HepG2 (cell line): ENCODE measurements at regions not wholly inside any gene's neighbourhood (a gene's known extent, or its start where the extent isn't known, plus 50 kb on each side); places are given as distances from the start of the nearest gene placed in this dataset.
A peak's percentile ranks its signal among the peaks of the same experiment; 100 is the strongest.

Experiments used
- ADNP ChIP-seq: sonication (generic); formaldehyde crosslinking; IDR thresholded peaks from 2 replicates; pipeline ENCODE4 v1.4.0; 2020; ENCODE audit warnings: missing genetic modification reagents
- BCL6 ChIP-seq: IDR thresholded peaks from 2 replicates; pipeline ENCODE4 v1.6.1; 2016; ENCODE audit warnings: missing genetic modification reagents, missing compliant biosample characterization
- EP300 ChIP-seq, 3 experiments: sonication (generic) in 1 of 3; formaldehyde crosslinking in 1 of 3; IDR thresholded peaks; 2 replicates each; pipeline versions ENCODE4 v1.5.1 to v1.6.1; 2011 to 2020; ENCODE audit warnings: low read depth in 2 of 3, low read length in 2 of 3, borderline replicate concordance in 1 of 3, improper control_type of control experiment in 1 of 3, mild to moderate bottlenecking in 1 of 3, missing genetic modification reagents in 1 of 3, moderate library complexity in 1 of 3
- HDAC2 ChIP-seq: sonication (generic); formaldehyde crosslinking; IDR thresholded peaks from 2 replicates; pipeline ENCODE4 v1.4.0; 2020; ENCODE audit warnings: missing genetic modification reagents
- KDM1A ChIP-seq: IDR thresholded peaks from 2 replicates; pipeline ENCODE4 v1.6.1; 2016; ENCODE audit warnings: missing compliant biosample characterization
- MED13 ChIP-seq: sonication (generic); formaldehyde crosslinking; IDR thresholded peaks from 2 replicates; pipeline ENCODE4 v1.5.0; 2020; ENCODE audit warnings: missing genetic modification reagents
- PAXIP1 ChIP-seq: sonication (generic); formaldehyde crosslinking; conservative IDR thresholded peaks from 2 replicates; pipeline ENCODE4 v1.4.0; 2020; ENCODE audit warnings: mild to moderate bottlenecking, missing genetic modification reagents, moderate library complexity
- PRPF4 ChIP-seq: fragments of 200-400 bp; formaldehyde crosslinking; IDR thresholded peaks from 2 replicates; pipeline ENCODE4 v1.6.1; 2016; ENCODE audit warnings: low read length, low read depth; ENCODE audit not compliant: poor library complexity, severe bottlenecking
- RELA ChIP-seq: sonication (generic); formaldehyde crosslinking; IDR thresholded peaks from 2 replicates; pipeline ENCODE4 v1.4.0; 2020; ENCODE audit warnings: missing genetic modification reagents
- TARDBP ChIP-seq: sonication (generic); formaldehyde crosslinking; IDR thresholded peaks from 2 replicates; pipeline ENCODE4 v1.8.0; 2022; ENCODE audit warnings: mild to moderate bottlenecking, missing genetic modification reagents
- TRAFD1 ChIP-seq: sonication (generic); formaldehyde crosslinking; IDR thresholded peaks from 2 replicates; pipeline ENCODE4 v1.5.1; 2020; ENCODE audit warnings: missing genetic modification reagents, mild to moderate bottlenecking, borderline replicate concordance
- ZBTB2 ChIP-seq: sonication (generic); formaldehyde crosslinking; IDR thresholded peaks from 2 replicates; pipeline ENCODE4 v1.8.0; 2022; ENCODE audit warnings: low read depth, missing genetic modification reagents
- ZBTB3 ChIP-seq: sonication (generic); formaldehyde crosslinking; IDR thresholded peaks from 2 replicates; pipeline ENCODE4 v1.4.0; 2020; ENCODE audit warnings: low read depth, mild to moderate bottlenecking, moderate library complexity, missing genetic modification reagents, borderline replicate concordance
- ZNF205 ChIP-seq: IDR thresholded peaks from 2 replicates; pipeline ENCODE4 v1.6.1; 2018; ENCODE audit warnings: missing biosample characterization, missing genetic modification reagents
- ZNF33A ChIP-seq: sonication (generic); formaldehyde crosslinking; IDR thresholded peaks from 2 replicates; pipeline ENCODE4 v1.5.1; 2020; ENCODE audit warnings: missing genetic modification reagents, mild to moderate bottlenecking, moderate library complexity, borderline replicate concordance
- ZNF414 ChIP-seq: sonication (generic); formaldehyde crosslinking; IDR thresholded peaks from 2 replicates; pipeline ENCODE4 v1.5.0; 2020; ENCODE audit warnings: missing genetic modification reagents
- ZNF598 ChIP-seq: sonication (generic); formaldehyde crosslinking; IDR thresholded peaks from 2 replicates; pipeline ENCODE4 v1.5.1; 2020; ENCODE audit warnings: mild to moderate bottlenecking, missing genetic modification reagents, borderline replicate concordance
- ZNF703 ChIP-seq: sonication (generic); formaldehyde crosslinking; IDR thresholded peaks from 2 replicates; pipeline ENCODE4 v1.5.1; 2020; ENCODE audit warnings: missing genetic modification reagents, mild to moderate bottlenecking, moderate library complexity, borderline replicate concordance
- TF ChIP-seq, protein P1 (sequence below), 2 experiments: fragments of 450-650 bp in 1 of 2; sonication (generic) in 1 of 2; formaldehyde crosslinking; IDR thresholded peaks; 2 replicates each; pipeline versions ENCODE4 v1.5.0 to v1.8.0; 2020 to 2022; ENCODE audit warnings: mild to moderate bottlenecking in 1 of 2, missing genetic modification reagents in 1 of 2

GRCh38 chr1:222466150-222466865 is 81.6 kb downstream of the HHIPL2 start (continued):
- TF ChIP-seq ZNF598 (CRISPR knock-in tag) (no peak), ZNF414 (CRISPR knock-in tag) (no peak), PRPF4 (no peak), RELA (no peak), ZBTB2 (CRISPR knock-in tag) (no peak), ZNF33A (peak; percentile 53; the same call in 1 of the 2 replicates), TRAFD1 (CRISPR knock-in tag) (no peak), ZNF205 (CRISPR knock-in tag) (peak; percentile 76; the same call in 1 of the 2 replicates), ZBTB3 (CRISPR knock-in tag) (no peak), ZNF703 (no peak), PAXIP1 (CRISPR knock-in tag) (peak; percentile 87), KDM1A (CRISPR knock-in tag) (peak; percentile 82), ADNP (0 out of 2 replicates have a peak, but pooled peaks have one; percentile 47), EP300 (IDR thresholded peaks at IDR 0.05; ENCODE audit: low read depth in 2 of 2, low read length in 2 of 2) (peak in 1 of 2 experiments; percentile 54; a peak in 1 of 4 replicates), EP300 (CRISPR knock-in tag; IDR thresholded peaks at IDR 0.05; ENCODE audit: borderline replicate concordance) (no peak), BCL6 (peak; percentile 42; the same call in 1 of the 2 replicates), MED13 (CRISPR knock-in tag) (0 out of 2 replicates have a peak, but pooled peaks have one; percentile 14), HDAC2 (CRISPR knock-in tag) (peak; percentile 67), TARDBP (CRISPR knock-in tag) (0 out of 2 replicates have a peak, but pooled peaks have one; percentile 56)
- TF ChIP-seq, protein P1, sequence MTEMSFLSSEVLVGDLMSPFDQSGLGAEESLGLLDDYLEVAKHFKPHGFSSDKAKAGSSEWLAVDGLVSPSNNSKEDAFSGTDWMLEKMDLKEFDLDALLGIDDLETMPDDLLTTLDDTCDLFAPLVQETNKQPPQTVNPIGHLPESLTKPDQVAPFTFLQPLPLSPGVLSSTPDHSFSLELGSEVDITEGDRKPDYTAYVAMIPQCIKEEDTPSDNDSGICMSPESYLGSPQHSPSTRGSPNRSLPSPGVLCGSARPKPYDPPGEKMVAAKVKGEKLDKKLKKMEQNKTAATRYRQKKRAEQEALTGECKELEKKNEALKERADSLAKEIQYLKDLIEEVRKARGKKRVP (CRISPR knock-in tag; IDR thresholded peaks at IDR 0.05) = 0 out of 4 replicates have a peak, but pooled peaks of 1 of the 2 experiments have one; percentile 24
